NCI-H146 (cell line): ENCODE measurements at regions not wholly inside any gene's neighbourhood (a gene's known extent, or its start where the extent isn't known, plus 50 kb on each side); places are given as distances from the start of the nearest gene placed in this dataset.

Experiments
- DNase-seq: peaks from one replicate; lab custom pipeline; 2025; lab: John Stamatoyannopoulos, UW

DNA sequence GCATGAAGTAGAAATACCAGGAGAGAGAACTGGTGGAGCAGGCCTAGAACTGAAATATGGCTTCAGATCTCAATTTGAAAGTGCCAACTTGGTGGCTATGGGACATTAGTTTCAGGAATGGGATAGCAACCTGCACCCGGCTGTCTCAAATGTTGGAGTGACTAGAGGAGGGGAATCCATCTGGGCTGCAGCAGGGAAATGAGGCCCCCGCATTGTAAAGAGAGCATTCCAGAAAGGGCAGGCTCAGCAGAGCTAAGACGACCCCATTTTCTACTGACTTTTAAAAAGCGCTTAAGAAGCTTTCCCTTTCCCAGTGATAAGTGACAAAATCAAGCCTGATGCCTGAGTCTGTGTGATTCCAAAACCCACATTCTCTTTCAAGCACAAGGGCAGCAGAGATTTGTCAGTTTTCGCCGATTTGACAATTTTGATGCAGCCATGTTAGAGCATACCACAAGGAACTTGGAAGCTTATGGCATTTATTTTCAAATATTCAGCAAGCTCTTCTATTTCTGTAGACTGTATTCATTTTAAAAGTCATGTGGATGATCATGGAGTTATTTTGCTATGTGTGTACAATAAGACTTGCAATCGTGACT is 119.8 kb upstream of the ARHGAP28 start:
- no peak for DNase-seq

DNA sequence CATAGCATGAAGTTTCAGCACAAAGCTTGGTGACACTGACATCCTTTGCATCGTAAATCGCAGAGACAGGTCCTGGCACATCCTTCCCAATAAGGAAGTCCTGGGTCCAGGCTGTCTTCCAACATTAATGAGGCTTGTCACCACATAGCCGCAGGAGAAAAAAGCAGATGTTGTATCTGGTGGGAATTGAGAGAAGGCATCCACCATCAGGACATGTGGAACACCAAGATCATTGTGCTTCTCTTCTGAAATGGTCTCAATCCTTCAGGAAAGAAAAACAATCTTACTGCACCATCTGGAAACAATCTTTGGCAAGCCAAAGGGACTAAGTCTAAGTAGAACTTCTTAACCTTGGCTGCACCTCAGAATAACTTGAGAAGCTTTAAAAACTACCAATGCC is 119.0 kb upstream of the ARHGAP28 start:
- DNase-seq = no peak

DNA sequence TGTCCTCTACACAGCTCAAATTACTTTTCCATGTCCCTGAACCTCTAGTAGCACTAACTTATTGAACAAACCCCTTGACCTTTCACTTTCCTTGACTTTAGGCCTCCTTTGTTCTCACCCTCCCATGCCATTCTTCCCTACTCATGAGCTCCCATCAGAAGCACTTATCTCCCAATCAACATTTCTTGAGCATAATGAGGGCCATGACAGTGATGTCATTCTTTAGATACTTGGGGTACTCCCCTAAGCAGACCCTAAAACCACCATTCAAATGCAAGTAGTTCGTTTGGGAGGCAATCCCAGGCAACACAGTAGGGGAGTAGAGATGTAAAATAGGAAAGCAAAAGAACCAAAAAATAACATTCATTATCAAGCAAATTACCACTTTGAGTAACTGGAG is 115.9 kb upstream of the ARHGAP28 start:
- DNase-seq = no peak

DNA sequence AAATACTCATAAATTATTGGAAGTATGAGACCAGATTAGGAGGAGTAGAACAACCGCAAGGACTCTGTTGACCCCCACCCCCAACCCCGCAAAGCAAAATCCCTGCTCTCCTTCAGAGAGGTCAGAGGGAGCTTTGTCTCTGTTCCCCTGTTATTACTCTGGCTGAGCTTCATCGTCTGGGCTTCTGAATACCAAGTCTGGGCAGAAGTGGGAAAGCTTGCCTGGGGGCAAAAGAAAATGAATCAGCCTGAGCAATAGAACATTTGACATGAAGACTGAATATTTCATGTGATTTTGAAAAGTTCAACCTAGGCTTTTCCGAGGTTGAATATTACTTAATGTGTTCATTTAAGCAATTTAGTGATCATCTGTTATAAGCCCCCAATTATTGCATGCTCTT is 114.6 kb upstream of the ARHGAP28 start:
- DNase-seq = no peak

DNA sequence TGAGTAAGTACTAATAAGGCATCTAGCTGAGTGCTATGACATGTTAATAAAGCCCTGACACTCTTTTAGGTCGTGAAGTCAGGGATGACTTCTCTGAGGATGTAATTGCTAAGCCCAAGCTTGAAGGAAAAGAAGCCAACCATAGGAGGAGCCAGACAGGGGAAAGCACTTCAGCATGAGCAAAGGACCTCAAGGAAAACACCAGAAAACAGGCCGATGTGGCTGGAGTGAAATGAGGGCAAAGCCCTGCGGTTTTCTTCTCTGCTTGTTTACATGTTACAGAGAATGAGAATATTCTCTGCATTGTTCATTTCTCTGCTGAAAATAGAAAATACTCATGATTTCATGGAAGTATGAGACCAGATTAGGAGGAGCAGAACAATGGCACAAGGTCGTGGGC is 112.5 kb upstream of the ARHGAP28 start:
- no peak for DNase-seq

DNA sequence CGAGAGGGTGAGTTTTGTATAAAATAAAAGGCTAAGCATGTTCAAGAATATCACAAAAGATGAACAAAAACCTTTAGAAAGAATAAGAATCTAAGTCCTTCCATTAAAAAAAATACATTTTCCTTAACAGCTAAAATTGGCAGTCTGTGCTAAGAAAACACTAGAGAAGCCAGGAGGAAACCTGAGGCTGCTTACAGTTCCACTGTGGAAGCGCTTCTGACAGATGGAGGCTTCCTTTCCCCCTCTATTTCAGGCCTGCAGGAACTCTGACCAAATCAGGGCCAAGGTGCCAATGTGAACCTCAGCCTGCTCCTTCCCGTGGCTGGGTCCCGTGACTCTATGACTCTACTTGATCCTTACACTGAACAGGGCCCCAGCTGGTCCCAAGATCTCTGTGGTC is 108.1 kb upstream of the ARHGAP28 start:
- DNase-seq = no peak

DNA sequence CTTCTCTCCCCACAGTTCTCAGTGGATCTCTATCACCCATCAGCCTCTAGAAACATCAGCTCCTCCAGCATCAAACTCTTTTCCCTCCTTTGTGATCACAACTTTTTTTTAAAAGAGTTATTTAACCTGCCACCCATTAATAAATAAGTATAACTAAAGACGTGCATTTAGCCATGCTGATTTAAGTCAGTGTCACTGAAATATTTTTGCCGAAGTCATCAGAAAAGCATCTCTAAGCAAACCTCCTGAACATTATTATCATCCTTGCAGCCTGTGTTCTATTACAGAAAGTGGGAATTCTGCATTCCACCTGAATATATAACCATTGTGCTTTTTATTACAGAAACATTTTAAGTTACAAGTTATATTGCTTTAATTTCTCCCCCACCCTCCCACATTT is 106.2 kb upstream of the ARHGAP28 start:
- DNase-seq = no peak

DNA sequence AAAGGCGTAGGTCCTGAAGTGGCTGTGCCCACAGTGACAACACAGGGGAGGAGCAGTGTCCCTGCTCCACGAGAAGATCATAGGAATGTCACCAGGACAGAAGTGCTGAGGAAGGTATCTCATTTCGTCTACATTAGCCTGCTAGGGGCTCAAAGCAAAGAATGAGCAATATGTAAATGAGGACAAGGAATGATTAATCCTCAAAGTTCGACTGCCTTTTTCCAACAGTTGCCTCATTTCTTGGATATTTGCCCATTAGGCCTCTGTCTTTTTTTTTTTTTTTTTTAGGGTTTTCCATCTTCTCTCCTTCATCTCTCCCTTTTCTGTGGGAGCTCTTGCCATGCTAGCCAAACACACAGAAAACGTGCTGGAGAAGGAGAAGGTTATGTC is 105.2 kb upstream of the ARHGAP28 start:
- DNase-seq = no peak

DNA sequence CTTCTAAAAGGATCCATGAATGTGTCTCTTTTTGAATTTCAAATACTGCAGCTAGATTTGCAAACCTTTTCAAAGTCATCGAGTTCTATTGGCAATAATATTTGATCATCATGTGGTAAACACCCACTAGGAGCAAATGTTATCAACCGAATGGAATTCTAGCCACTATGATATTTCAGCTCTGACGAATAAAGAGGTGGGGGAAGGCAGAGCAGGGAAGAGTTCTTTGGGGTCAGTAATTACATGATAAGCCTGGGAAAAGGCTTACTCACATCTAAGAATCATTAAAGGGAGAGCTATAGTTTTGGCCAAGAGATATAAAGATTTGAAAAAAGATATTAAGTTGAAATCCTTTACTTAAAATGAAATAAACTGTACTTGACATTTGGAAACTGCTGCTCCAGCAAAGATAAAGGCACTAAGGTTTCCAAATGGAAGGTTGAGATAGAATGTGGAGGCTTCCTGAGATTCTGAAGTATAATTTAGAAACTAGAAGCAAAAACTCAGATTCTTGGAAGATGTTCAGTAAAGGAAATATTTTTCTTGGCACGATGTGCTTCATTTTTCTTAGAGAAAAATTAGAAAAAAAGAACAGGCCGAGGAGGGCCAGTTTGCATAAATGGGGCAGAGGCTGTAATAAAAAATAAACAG is 104.7 kb upstream of the ARHGAP28 start:
- no peak for DNase-seq

DNA sequence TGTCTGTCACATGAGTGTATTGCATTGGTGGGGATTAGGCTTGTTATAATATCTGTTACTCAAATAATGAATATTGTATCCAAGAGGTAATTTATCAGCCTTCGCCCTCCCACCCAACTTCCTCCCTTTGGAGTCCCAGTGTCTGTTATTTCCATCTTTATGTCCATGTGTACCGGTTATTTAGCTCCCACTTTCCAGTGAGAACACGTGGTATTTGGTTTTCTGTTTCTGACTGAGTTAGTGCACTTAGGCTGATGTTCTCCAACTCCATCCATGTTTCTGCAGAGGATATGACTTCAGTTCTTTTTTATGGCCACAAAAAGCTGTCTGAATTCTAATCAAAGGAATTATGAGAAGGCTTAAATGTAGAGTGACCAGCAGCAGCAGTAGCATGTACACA is 104.0 kb upstream of the ARHGAP28 start:
- no peak for DNase-seq

DNA sequence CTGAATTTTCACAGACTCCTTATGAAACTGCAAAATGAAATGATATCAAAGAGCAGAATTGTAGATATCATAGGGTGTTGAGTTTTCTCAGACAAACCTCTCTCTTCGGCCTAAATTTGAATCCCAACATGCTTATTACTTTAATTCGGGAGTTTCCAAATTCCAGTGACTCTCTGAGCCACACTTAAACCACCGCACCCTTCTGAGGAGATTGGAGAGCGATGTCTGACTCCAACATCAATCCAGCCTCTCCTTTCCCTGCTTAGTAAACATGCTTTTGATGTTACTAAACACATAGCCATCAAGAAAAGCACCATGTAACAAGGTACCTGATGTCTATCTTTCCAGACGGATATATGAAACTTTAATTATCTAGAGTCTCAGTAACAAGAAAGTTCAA is 103.1 kb upstream of the ARHGAP28 start:
- no peak for DNase-seq

DNA sequence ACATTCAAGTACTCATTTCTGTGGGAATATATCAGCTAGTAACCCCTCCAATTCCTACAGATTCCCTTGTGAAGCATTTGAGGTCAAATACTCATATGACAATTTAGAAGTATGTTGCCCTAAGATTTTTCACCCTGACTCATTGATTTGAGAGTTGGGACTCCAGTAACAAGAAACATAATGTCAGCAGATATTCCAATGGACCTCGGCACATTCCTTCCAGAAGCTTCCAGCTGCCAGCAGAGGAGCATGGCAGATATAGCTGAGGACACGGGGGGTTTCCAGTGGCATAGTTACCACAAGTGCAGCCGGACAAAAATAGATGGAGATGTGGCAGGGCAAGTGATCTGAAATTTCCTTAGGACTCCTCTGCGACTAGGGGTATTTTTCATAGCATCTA is 101.9 kb upstream of the ARHGAP28 start:
- no peak for DNase-seq

DNA sequence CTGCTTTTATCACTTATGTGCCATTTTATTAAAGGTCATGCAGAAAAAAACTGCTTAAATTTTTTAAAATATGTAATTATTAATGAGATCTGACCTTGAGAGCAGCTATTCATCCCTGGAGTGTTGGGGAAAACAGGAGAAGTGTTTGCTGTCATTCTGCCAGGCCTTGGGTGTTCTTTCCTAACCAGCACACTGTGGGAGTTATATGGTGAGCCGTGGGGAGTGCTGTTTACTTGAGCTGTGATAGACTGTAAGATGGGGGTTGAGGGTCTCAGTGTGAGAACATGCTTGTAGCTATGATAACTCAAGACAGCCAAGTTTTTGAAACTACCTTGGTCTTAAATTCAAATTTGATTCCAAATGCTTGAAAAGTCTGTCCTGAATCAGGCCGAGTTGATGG is 101.3 kb upstream of the ARHGAP28 start:
- no peak for DNase-seq

DNA sequence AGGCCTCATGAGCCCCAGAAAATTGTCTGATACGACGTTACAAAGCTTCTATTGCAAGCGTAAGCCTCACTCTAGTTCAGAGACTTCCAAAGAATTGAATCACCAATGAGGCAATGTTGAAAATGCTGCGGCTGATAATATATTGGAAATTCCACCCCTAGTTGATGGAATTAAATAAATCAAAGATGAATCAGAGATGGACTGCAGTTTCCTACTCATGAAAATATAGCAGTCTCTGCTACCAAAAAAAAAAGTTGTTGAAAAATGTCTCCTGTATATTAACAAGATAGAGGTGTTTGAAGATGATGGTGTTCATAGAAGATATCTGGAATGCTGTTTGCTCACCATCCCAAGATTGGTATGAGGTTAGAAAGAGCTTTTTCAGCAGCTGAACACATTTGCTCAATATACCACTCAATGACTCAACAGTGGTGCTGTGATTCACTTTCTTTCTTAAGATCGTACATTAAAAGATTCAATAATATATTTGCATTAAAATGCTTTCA is 99.8 kb upstream of the ARHGAP28 start:
- no peak for DNase-seq

DNA sequence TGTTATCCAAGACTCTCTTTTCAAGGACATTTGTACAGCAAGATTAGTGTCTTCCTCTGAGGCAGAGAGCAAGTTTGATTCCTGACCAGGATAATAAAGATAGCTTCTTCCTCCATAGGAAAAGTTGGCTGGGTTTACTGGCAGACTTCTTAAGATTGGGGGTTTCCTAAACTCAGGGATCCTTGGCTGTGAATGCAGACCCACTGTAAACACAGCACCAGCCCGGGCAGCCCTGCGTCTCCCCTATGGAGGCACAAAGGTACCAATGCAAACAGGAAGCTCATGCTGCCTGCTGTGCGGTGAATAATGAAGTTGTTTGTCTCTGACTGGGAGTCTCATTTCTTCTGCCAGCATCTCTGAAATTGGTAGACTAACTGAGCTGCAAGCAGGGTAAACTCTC is 96.2 kb upstream of the ARHGAP28 start:
- DNase-seq = no peak

DNA sequence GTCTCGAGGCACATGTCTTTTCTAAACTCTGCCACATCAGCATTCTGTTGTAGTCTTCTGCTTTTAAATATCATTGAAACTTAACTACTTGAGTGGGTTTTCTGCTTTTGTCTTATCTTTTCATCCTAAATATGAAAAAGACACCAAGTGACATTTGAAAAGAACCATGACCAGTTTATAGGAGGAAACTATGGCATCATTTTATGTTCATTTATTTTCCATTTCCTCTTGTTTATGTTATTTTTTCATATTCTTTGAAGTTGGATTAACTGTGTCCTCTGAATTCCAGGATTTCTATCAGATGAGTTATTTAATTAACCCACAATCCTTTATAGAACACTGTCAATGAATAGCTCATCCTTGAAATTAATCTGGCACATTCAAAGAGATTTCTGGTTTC is 93.4 kb upstream of the ARHGAP28 start:
- DNase-seq = no peak

DNA sequence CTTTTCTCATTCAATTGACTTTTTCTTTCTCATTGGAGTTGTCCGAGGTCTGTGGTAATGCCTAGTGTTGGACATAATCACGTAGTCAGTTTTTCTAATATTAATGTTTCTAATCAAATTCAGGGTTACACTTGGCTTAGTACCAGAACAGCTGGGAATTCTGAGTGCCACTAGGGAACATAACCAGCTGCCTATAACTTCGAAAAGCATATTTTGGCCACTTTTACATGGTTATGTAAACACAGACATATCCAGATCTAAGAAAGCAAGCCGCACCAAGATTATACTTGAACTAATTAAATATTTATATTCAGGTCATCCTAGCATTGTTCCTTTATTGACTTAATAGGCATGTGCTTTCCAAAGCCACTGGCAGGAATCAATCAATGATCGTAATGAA is 91.1 kb upstream of the ARHGAP28 start:
- DNase-seq = no peak

DNA sequence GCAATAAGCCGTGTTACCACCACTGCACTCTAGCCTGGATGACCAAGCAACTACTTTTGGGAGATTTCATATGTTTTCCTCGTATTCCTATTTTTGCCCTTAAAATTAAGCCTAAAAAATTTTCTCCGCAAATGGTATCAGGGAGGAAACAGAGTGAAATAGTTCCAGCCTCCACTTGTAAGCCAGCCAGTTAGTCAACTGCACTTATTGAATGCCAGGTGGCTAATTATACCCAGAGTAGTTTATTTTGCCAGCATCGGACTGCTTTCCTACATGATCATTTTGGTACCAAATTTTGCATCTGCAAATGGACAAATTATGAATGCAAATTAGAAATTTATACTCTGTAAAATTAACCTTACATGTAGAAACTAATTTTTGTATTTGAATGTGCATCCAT is 90.2 kb upstream of the ARHGAP28 start:
- DNase-seq = no peak

DNA sequence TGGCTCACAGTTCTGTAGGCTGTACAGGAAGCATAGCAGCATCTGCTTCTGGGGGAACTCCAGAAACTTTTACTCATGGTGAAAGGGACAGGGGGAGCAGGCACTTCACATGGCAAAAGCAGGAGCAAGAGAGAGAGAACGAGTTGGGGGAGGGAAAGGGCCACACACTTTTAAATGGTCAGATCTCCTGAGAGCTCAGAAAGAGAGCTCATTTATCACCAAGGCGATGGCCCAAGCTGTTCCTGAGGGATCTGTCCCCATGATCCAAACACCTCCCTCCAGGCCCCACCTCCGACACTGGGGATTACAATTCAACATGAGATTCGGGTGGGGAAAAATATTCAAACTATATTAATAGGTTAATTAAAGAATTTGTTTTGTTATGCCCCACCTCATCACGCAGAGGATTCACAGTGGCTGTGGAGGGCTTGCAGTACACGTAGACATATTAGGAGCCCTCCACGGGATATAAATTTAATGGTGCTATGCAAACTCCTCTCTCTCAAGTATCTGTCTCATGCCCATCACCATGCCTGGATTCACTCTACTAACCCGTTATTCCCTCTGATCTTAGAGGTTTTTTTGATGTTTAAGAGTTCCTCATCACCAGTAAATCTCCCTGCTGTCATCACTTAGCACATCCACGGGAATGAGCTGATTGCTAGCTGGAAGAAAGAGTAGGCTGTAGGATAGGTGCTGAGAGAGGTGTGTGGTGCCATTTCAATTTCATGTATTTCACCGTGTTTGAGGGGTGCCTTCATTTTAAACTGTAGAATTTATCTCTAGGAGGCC is 84.5 kb upstream of the ARHGAP28 start:
- no peak for DNase-seq

DNA sequence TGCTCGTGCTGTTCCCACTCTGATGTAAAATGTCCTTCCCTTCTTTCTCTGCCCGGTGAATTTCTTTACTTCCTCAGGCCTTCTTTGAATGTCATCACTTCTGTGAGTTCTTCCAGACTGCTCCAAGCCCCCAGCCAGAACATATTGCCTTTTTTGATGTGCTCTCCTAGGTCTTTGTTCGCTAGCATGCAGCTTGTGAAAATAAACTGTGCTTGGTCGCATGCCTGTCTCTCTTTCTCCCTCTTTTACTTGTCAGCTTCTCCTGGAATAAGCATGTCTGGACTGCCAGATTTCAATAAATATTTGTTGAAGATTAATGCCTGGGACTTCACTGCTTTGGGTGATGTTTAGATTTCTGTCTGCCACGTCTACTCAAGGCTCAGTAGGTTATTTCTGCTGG is 82.7 kb upstream of the ARHGAP28 start:
- DNase-seq = no peak

DNA sequence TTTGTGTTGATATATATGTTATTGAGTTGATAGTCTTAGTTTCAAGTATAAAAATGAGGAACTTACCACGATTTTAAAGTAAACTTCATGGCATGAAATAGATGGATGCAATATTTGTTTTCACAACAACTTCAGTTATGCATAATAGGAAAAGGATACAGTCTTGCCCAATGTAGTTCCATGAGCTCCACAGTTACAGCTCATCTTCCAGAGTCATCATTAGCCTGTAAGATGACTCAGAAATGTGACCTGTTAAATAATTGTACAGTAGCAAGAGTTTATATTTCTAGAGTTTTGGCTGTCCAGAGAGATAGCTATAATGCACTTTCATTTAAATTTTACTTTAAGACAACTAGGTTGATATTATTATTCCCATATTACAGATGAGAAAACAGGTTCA is 80.9 kb upstream of the ARHGAP28 start:
- DNase-seq = no peak

DNA sequence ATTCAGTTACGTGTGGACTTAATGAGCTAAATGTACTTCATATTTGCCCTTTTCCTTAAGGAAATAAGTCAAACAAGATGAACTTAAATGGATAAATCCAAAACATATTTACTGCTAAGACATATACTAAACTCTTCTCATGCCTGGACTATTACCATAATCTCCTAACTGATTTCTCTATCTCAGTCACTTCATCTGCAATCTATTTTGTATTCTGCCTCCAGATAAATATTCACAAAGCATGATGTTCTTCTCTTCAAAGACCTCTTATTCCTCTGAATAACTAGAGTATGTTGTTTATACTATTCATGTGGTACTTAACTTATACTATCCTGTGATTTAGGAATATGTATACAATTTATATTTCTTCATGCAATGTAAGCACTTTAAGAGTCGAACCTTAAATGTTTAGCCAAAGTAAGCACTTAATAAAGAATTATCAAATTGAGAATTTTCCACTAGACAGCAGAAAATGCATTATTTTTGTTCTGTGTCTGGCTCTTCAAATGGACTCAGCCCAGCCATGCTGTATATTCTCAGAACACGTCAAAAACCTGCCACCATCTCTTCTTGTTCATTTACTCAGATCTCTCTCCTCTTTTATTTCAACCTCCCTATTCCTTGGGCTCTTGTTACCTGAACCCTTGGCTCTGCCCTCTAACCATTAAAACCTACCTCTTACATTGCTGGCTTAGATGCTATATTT is 79.9 kb upstream of the ARHGAP28 start:
- no peak for DNase-seq

DNA sequence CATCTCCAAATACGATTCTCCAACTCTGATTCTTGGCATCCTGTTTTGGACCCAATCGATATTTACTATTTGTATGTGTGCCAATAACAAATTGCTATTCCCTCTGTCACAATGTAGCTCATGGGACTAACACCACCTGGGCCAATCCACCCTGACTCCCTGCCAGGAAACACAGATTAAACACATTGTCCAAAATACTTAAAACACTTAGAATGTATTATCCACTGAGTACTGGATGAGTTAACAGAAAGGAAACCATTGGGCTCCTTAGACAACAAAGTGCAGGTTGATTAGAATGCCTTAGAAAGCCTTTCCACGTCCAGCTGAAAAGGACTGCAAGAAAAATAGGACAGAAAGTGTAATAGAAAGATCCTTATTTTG is 79.4 kb upstream of the ARHGAP28 start:
- no peak for DNase-seq
